SK-N-SH (cell line): ENCODE measurements at regions not wholly inside any gene's neighbourhood (a gene's known extent, or its start where the extent isn't known, plus 50 kb on each side); places are given as distances from the start of the nearest gene placed in this dataset.

Experiments
- CTCF ChIA-PET: fragments of 300-600, 350-600 bp; formaldehyde crosslinking; extraction: SDS; loops from one replicate; lab custom pipeline; 2021; lab: Yijun Ruan, JAX
- POLR2A ChIA-PET: fragments of 350-600 bp; sonication (Branson Sonifier 250); formaldehyde crosslinking; extraction: SDS; loops from one replicate; lab custom pipeline; 2020; ENCODE audit warnings: antibody characterized with exemption, inconsistent platforms; lab: Yijun Ruan, JAX
- DNase-seq: peaks from one replicate; pipeline ENCODE4 v3.0.0; 2012
- H2AFZ ChIP-seq: fragments of 200-600 bp; sonication (generic); 2 replicates; pipeline ENCODE4 v1.8.1; 2016; ENCODE audit warnings: antibody characterized with exemption, mild to moderate bottlenecking, low read depth
- H3F3A ChIP-seq: fragments of 200-600 bp; sonication (generic); replicated peaks from 2 replicates; pipeline ENCODE3; 2016; ENCODE audit warnings: antibody characterized with exemption, mild to moderate bottlenecking; ENCODE audit not compliant: insufficient read depth
- H3K27ac ChIP-seq, 2 experiments: fragments of 200-500 bp in 1 of 2; fragments of 200-600 bp in 1 of 2; sonication (Bioruptor generic) in 1 of 2; sonication (generic), shearing (Covaris generic) in 1 of 2; 2 replicates each; pipeline versions ENCODE4 v1.5.1 to v1.6.1; 2014 to 2016; ENCODE audit warnings: low read depth in 2 of 2, inconsistent platforms in 1 of 2, low read length in 1 of 2, mild to moderate bottlenecking in 1 of 2, mixed read lengths in 1 of 2
- H3K27me3 ChIP-seq: fragments of 200-600 bp; sonication (generic), shearing (Covaris generic); 2 replicates; pipeline ENCODE4 v1.6.1; 2016; ENCODE audit warnings: mixed run types; ENCODE audit not compliant: insufficient read depth
- H3K36me3 ChIP-seq, 2 experiments: fragments of 200-500 bp in 1 of 2; fragments of 200-600 bp in 1 of 2; sonication (Bioruptor generic) in 1 of 2; sonication (generic) in 1 of 2; replicated peaks in 1 of 2; 2 replicates each; pipeline versions ENCODE3 to v1.5.1; 2014 to 2016; ENCODE audit warnings: low read length in 1 of 2, mild to moderate bottlenecking in 1 of 2; ENCODE audit not compliant: insufficient read depth in 2 of 2, control insufficient read depth in 1 of 2
- H3K4me1 ChIP-seq, 2 experiments: fragments of 200-500 bp in 1 of 2; fragments of 200-600 bp in 1 of 2; sonication (Bioruptor generic) in 1 of 2; sonication (generic), shearing (Covaris generic) in 1 of 2; 2 replicates each; pipeline versions ENCODE4 v1.5.1 to v1.6.1; 2014 to 2016; ENCODE audit warnings: low read depth in 1 of 2, low read length in 1 of 2, mixed run types in 1 of 2; ENCODE audit not compliant: insufficient read depth in 2 of 2, control insufficient read depth in 1 of 2
- H3K4me2 ChIP-seq: fragments of 200-600 bp; sonication (generic), shearing (Covaris generic); 2 replicates; pipeline ENCODE4 v1.6.1; 2017; ENCODE audit warnings: mixed run types
- H3K4me3 ChIP-seq, 2 experiments: fragments of 200-500 bp in 1 of 2; fragments of 200-600 bp in 1 of 2; sonication (Bioruptor generic) in 1 of 2; sonication (generic), shearing (Covaris generic) in 1 of 2; 2 replicates each; pipeline versions ENCODE4 v1.5.1 to v1.8.1; 2014 to 2016; ENCODE audit warnings: low read depth in 2 of 2, inconsistent platforms in 1 of 2, low read length in 1 of 2, mild to moderate bottlenecking in 1 of 2, mixed read lengths in 1 of 2, moderate library complexity in 1 of 2
- H3K79me2 ChIP-seq: fragments of 200-600 bp; sonication (generic); 2 replicates; pipeline ENCODE4 v1.8.1; 2017; ENCODE audit warnings: mild to moderate bottlenecking; ENCODE audit not compliant: insufficient read depth
- H3K9ac ChIP-seq: fragments of 200-600 bp; sonication (generic); 2 replicates; pipeline ENCODE4 v1.6.1; 2017; ENCODE audit warnings: mixed run types
- H3K9me2 ChIP-seq: fragments of 200-600 bp; sonication (generic); 2 replicates; pipeline ENCODE4 v1.6.1; 2017; ENCODE audit warnings: mixed run types
- H3K9me3 ChIP-seq: fragments of 200-600 bp; sonication (generic); 2 replicates; pipeline ENCODE4 v1.6.1; 2017; ENCODE audit warnings: mixed run types, mild to moderate bottlenecking, moderate library complexity
- H4K20me1 ChIP-seq: fragments of 200-600 bp; sonication (generic); 2 replicates; pipeline ENCODE4 v1.6.1; 2017; ENCODE audit warnings: mild to moderate bottlenecking, mixed run types; ENCODE audit not compliant: insufficient read depth
- CHD2 ChIP-seq: fragments of 150-350 bp; IDR thresholded peaks from 2 replicates; pipeline ENCODE4 v1.6.1; 2018; ENCODE audit warnings: low read length; ENCODE audit not compliant: partially characterized antibody
- ELF1 ChIP-seq: IDR thresholded peaks from 2 replicates; pipeline ENCODE4 v1.4.0; 2012
- FOSL2 ChIP-seq: IDR thresholded peaks from 2 replicates; pipeline ENCODE4 v1.4.0; 2012; ENCODE audit warnings: low read depth, mild to moderate bottlenecking, moderate library complexity, borderline replicate concordance
- FOXJ3 ChIP-seq: sonication (generic); formaldehyde crosslinking; IDR thresholded peaks from 2 replicates; pipeline ENCODE4 v1.5.1; 2020; ENCODE audit warnings: mild to moderate bottlenecking, missing genetic modification reagents
- MAX ChIP-seq: IDR thresholded peaks from 2 replicates; pipeline ENCODE4 v1.4.0; 2012; ENCODE audit warnings: low read depth
- NFIC ChIP-seq: IDR thresholded peaks from 2 replicates; pipeline ENCODE4 v1.4.0; 2012; ENCODE audit warnings: borderline replicate concordance
- RAD21 ChIP-seq: IDR thresholded peaks from 2 replicates; pipeline ENCODE4 v1.6.1; 2012; ENCODE audit warnings: mild to moderate bottlenecking, low read length
- REST ChIP-seq: IDR thresholded peaks from 2 replicates; pipeline ENCODE4 v1.6.1; 2012; ENCODE audit warnings: mild to moderate bottlenecking, low read depth, low read length, moderate library complexity
- RXRA ChIP-seq: IDR thresholded peaks from 2 replicates; pipeline ENCODE4 v1.4.0; 2012; ENCODE audit warnings: low read depth, mild to moderate bottlenecking, borderline replicate concordance
- YY1 ChIP-seq: IDR thresholded peaks from 2 replicates; pipeline ENCODE4 v1.4.0; 2012; ENCODE audit warnings: low read depth, mild to moderate bottlenecking
- ZBTB33 ChIP-seq: IDR thresholded peaks from 2 replicates; pipeline ENCODE4 v1.4.0; 2012; ENCODE audit warnings: low read depth, borderline replicate concordance
- WGBS: methylation state at CpG from one replicate; pipeline ENCODE4 v1.1.6; 2017; ENCODE audit warnings: low lambda C conversion rate; 5-methylcytosine and 5-hydroxymethylcytosine counted together

GRCh38 chr4:56745042-56745441, 63.9 kb upstream of the HOPX start:
- Histone ChIP-seq H3K4me1 (no peaks in the 10 kb centered on the region; a peak in 1 of 4 replicates), H3K9me2 (no peaks in the 10 kb centered on the region), H3K36me3 (no peaks in the 10 kb centered on the region), H3F3A (no peaks in the 10 kb centered on the region), H2AFZ (no peak overlapping the region), H3K79me2 (no peaks in the 10 kb centered on the region), H3K4me2 (no peak overlapping the region), H4K20me1 (no peaks in the 10 kb centered on the region), H3K27me3 (no peaks in the 10 kb centered on the region), H3K9ac (no peak overlapping the region), H3K9me3 (no peaks in the 10 kb centered on the region), H3K4me3 (no peak overlapping the region), H3K27ac (no peak overlapping the region)
- no peak for DNase-seq
- ChIA-PET CTCF (no interaction called here), POLR2A (no interaction called here)
- TF ChIP-seq REST: no peak
- no peak for TF ChIP-seq CHD2
- no peak for TF ChIP-seq FOXJ3
- 53% methylated on average over 2 of the region's 2 CpGs for WGBS

- H3K27ac ChIP-seq: no peak overlapping the region
- CTCF ChIA-PET: interaction anchor here (0.6 kb wide), 2 partner anchors 20 to 46 kb away, joined by 3 read pairs; no protein-coding TSS in a partner anchor
- H3K79me2 ChIP-seq: no peaks in the 10 kb centered on the region
- DNase-seq: no peak
- H3K4me3 ChIP-seq: no peak overlapping the region
- TF ChIP-seq MAX: no peak
- no peak for TF ChIP-seq ZBTB33
- no peak for TF ChIP-seq RXRA
- no peak for TF ChIP-seq ELF1
- no peak for TF ChIP-seq RAD21
- TF ChIP-seq FOSL2: no peak
- TF ChIP-seq CHD2: no peak
- no peak for TF ChIP-seq YY1
- TF ChIP-seq NFIC: no peak
- no peaks in the 10 kb centered on the region for H3F3A ChIP-seq
- no peak overlapping the region for H2AFZ ChIP-seq
- 30% methylated on average over 1 of the region's 1 CpG for WGBS
- H3K9me3 ChIP-seq: no peaks in the 10 kb centered on the region
- H3K9ac ChIP-seq: no peak overlapping the region
- H3K36me3 ChIP-seq: no peaks in the 10 kb centered on the region
- no peaks in the 10 kb centered on the region for H4K20me1 ChIP-seq
- H3K4me2 ChIP-seq: no peak overlapping the region
- no peaks in the 10 kb centered on the region for H3K27me3 ChIP-seq
- H3K4me1 ChIP-seq: no peaks in the 10 kb centered on the region; a peak in 1 of 4 replicates
- no peaks in the 10 kb centered on the region for H3K9me2 ChIP-seq
- POLR2A ChIA-PET: no interaction called here
Measured at GRCh38 chr4:56744030-56744429, 62.9 kb upstream of the HOPX start.
